ENCODE measurements at regions not wholly inside any gene's neighbourhood (a gene's known extent, or its start where the extent isn't known, plus 50 kb on each side); places are given as distances from the start of the nearest gene placed in this dataset.

GRCh38 chr7:20053334-20054104 is 163.7 kb downstream of the MACC1 start:
- intact Hi-C loops (cut with DNase I) = no loop called here
- no peak for ATAC-seq
- no peak overlapping the region for H3K27ac ChIP-seq (ENCODE audit: low read length)
- 67% methylated on average over 7 of the region's 7 CpGs for WGBS
- DNase-seq = no peak
- no peaks in the 10 kb centered on the region for H3K9me3 ChIP-seq (ENCODE audit: control insufficient read depth, low read length)
- no peaks in the 10 kb centered on the region for H3K27me3 ChIP-seq (ENCODE audit: control insufficient read depth, insufficient read depth)
- H3K4me1 ChIP-seq (ENCODE audit: control insufficient read depth, insufficient read depth, low read length) = no peaks in the 10 kb centered on the region
- no peak overlapping the region for H3K4me3 ChIP-seq (ENCODE audit: low read length)

DNA sequence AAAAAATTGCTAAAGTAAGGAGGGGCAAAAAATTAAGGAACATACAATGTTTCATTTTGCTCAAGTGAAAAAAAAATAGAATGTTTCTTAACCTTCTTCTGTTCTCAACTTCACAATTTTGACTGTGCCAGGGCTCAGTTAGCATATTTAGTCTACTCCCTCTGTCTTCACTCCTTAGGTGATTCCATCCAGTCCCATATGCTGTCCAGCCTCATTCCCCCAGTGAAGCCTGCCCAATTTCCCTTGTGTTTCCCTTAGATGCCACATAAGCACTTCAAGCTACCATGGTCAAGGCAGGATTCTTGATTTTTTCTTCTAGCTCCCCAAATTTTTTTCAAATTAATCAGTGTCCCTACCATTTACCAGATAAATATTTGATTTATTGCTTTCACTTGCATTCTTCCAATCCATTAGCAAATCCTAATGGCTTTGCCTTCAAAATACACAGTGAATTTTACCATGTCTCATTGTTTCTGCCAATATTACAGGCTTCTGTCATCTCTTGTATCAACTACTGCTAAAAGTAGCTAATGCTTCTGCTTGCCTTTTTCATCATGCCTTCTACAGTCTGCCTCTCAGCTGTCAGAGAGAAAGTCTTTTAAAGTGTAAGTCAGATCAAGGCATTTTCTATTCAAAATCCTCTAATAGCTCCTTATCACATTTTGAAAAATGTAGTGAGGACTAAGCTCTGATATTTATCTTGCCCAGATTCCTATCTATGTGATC is 166.8 kb downstream of the MACC1 start:
- DNase-seq (no peak), ATAC-seq (no peak)
- Histone ChIP-seq H3K4me1 (ENCODE audit: control insufficient read depth, insufficient read depth, low read length) (no peaks in the 10 kb centered on the region), H3K27ac (ENCODE audit: low read length) (no peak overlapping the region), H3K4me3 (ENCODE audit: low read length) (no peak overlapping the region), H3K9me3 (ENCODE audit: control insufficient read depth, low read length) (no peaks in the 10 kb centered on the region), H3K27me3 (ENCODE audit: control insufficient read depth, insufficient read depth) (no peaks in the 10 kb centered on the region)
- intact Hi-C loops (cut with DNase I) = no loop called here

DNA sequence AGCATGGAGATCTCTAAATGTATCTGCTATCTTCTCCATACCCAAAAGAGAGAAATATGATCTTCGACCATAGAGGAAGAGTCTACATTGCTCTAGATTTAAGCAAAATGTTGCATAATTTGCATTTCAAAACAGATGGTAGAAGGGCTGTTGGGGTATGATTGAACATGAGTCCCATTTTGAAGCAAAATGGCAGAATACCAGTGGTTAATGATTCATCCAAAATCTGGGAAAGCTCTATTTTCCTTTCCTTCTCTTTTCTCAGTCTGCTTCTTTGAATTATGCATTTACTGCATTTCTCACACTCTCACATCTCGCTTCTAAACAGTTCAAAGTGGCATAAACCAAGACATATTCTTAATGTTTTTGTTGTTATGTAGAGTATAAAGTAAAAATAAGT is 178.5 kb downstream of the MACC1 start:
- no peaks in the 10 kb centered on the region for H3K4me1 ChIP-seq (ENCODE audit: control insufficient read depth, insufficient read depth, low read length)
- H3K9me3 ChIP-seq (ENCODE audit: control insufficient read depth, low read length) = no peaks in the 10 kb centered on the region
- no peak for ATAC-seq
- intact Hi-C loops (cut with DNase I) = no loop called here
- H3K27me3 ChIP-seq (ENCODE audit: control insufficient read depth, insufficient read depth) = no peaks in the 10 kb centered on the region
- 84% methylated on average over 2 of the region's 2 CpGs for WGBS
- H3K4me3 ChIP-seq (ENCODE audit: low read length) = no peak overlapping the region
- H3K27ac ChIP-seq (ENCODE audit: low read length) = no peak overlapping the region
- DNase-seq = no peak

GRCh38 chr7:20035279-20035875 is 181.8 kb downstream of the MACC1 start:
- ATAC-seq (no peak), DNase-seq (no peak)
- 80% methylated on average over 5 of the region's 5 CpGs for WGBS
- no peak overlapping the region for H3K4me3 ChIP-seq (ENCODE audit: low read length)
- no peaks in the 10 kb centered on the region for H3K9me3 ChIP-seq (ENCODE audit: control insufficient read depth, low read length)
- intact Hi-C loops (cut with DNase I) = no loop called here
- H3K27me3 ChIP-seq (ENCODE audit: control insufficient read depth, insufficient read depth) = no peaks in the 10 kb centered on the region
- no peaks in the 10 kb centered on the region for H3K4me1 ChIP-seq (ENCODE audit: control insufficient read depth, insufficient read depth, low read length)
- no peak overlapping the region for H3K27ac ChIP-seq (ENCODE audit: low read length)

DNA sequence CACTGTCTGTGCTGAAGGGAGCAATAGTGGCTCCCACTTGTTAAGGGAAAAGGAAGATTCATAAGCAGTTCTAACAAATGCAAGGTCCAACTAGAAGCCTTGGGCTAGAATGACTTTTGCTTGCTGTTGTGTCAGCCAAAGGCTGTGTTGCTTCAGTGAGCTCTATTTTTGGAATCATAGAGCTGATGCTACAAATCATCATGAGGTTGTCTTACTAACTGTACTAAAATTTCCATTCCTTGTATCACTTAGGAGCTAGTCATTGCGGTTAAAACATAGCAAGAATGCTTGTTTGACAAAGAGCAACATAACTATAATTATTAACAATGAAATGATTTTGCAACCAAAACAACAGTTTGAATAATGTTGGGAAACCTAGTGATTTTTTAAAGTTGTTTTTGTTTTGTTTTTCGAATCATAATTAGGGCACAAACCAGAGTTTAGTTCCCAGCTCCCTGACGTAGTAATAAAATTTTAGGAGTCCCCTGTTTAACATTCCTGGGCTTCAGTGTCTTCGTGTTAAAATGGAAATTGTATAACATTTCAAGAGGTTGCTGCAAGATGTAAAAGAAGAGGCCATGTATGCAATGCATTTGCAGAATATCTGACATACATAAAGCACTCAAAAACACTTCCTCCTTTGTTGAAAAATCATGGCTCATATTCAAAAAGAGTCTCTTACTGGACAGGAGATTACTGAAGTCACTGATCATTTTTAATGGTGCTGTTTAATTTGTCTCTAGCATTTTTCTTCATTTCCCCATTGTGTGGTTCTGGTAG is 183.4 kb downstream of the MACC1 start:
- H3K27ac ChIP-seq (ENCODE audit: low read length) = no peak overlapping the region
- ATAC-seq (no peak), DNase-seq (no peak)
- intact Hi-C loops (cut with DNase I) = no loop called here
- H3K27me3 ChIP-seq (ENCODE audit: control insufficient read depth, insufficient read depth) = no peaks in the 10 kb centered on the region
- WGBS = 75% methylated on average over 4 of the region's 4 CpGs
- H3K4me1 ChIP-seq (ENCODE audit: control insufficient read depth, insufficient read depth, low read length) = no peaks in the 10 kb centered on the region
- H3K4me3 ChIP-seq (ENCODE audit: low read length) = no peak overlapping the region
- no peaks in the 10 kb centered on the region for H3K9me3 ChIP-seq (ENCODE audit: control insufficient read depth, low read length)

GRCh38 chr7:20032741-20033140 is 184.4 kb downstream of the MACC1 start:
- intact Hi-C loops (cut with DNase I) = no loop called here
- no peak overlapping the region for H3K27ac ChIP-seq (ENCODE audit: low read length)
- no peak overlapping the region for H3K4me3 ChIP-seq (ENCODE audit: low read length)

DNA sequence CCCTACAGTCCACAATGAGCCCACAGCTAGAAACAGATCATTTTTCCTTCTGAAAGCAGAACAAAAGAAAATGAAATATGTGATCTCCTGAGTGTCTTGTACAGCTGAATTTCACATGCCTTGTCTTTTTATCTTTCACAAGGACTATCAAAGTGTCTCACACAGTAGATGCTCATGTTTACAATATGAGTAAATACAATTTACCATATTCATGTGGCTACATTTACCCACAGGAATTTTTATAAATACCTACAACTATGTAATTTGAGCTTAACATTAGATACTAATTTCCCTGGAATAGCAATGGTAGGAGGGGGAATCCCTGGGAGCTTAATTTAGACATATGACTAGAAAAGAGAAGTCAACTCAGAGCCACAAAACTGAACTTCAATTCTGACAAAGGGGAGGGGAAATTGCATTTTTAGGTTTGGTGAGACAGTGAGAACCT is 186.2 kb downstream of the MACC1 start:
- Histone ChIP-seq H3K4me1 (ENCODE audit: control insufficient read depth, insufficient read depth, low read length) (no peaks in the 10 kb centered on the region), H3K9me3 (ENCODE audit: control insufficient read depth, low read length) (no peaks in the 10 kb centered on the region), H3K27ac (ENCODE audit: low read length) (no peak overlapping the region), H3K4me3 (ENCODE audit: low read length) (no peak overlapping the region), H3K27me3 (ENCODE audit: control insufficient read depth, insufficient read depth) (no peaks in the 10 kb centered on the region)
- ATAC-seq = no peak
- no peak for DNase-seq
- intact Hi-C loops (cut with DNase I) = no loop called here

More at GRCh38 chr7:20032741-20033140, 184.4 kb downstream of the MACC1 start:
- DNase-seq (no peak), ATAC-seq (no peak)
- H3K9me3 ChIP-seq (ENCODE audit: control insufficient read depth, low read length) = no peaks in the 10 kb centered on the region
- H3K4me1 ChIP-seq (ENCODE audit: control insufficient read depth, insufficient read depth, low read length) = no peaks in the 10 kb centered on the region
- no peaks in the 10 kb centered on the region for H3K27me3 ChIP-seq (ENCODE audit: control insufficient read depth, insufficient read depth)
- 74% methylated on average over 1 of the region's 1 CpG for WGBS

DNA sequence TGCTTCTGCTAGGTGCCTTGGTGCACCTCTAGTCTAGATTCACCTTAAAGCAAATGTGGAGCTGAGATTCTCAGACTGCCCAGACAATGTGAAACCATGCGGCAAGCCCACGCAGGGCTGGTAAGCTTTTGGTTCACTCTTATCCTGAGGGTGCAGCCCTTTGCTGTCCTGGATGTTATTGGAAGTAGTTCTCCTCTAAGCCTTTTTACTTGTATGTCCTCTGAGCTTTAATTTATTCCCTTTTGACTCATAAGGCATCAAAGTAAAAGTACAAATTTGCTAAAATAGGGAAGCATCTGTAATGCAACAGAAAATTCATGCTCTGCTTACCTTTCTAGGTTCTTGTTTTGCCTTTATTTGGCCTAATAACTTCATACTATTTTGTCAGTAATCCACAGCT is 186.8 kb downstream of the MACC1 start:
- DNase-seq = no peak
- Histone ChIP-seq H3K9me3 (ENCODE audit: control insufficient read depth, low read length) (no peaks in the 10 kb centered on the region), H3K27ac (ENCODE audit: low read length) (no peak overlapping the region), H3K4me3 (ENCODE audit: low read length) (no peak overlapping the region), H3K27me3 (ENCODE audit: control insufficient read depth, insufficient read depth) (no peaks in the 10 kb centered on the region), H3K4me1 (ENCODE audit: control insufficient read depth, insufficient read depth, low read length) (no peaks in the 10 kb centered on the region)
- WGBS = 75% methylated on average over 2 of the region's 2 CpGs
- no peak for ATAC-seq
- intact Hi-C loops (cut with DNase I) = no loop called here

- intact Hi-C loops (cut with DNase I) = no loop called here
- H3K27me3 ChIP-seq (ENCODE audit: control insufficient read depth, insufficient read depth) = no peaks in the 10 kb centered on the region
- WGBS = 82% methylated on average over 4 of the region's 4 CpGs
- H3K27ac ChIP-seq (ENCODE audit: low read length) = no peak overlapping the region
- ATAC-seq = no peak
- H3K4me3 ChIP-seq (ENCODE audit: low read length) = no peak overlapping the region
- H3K9me3 ChIP-seq (ENCODE audit: control insufficient read depth, low read length) = no peaks in the 10 kb centered on the region
- no peak for DNase-seq
- H3K4me1 ChIP-seq (ENCODE audit: control insufficient read depth, insufficient read depth, low read length) = no peaks in the 10 kb centered on the region
Observed at GRCh38 chr7:20026762-20027161, 190.4 kb downstream of the MACC1 start.

- WGBS = 14% methylated on average over 1 of the region's 1 CpG
- H3K27me3 ChIP-seq (ENCODE audit: control insufficient read depth, insufficient read depth) = no peaks in the 10 kb centered on the region
Observed at GRCh38 chr7:20021831-20022230, 195.4 kb downstream of the MACC1 start.

DNA sequence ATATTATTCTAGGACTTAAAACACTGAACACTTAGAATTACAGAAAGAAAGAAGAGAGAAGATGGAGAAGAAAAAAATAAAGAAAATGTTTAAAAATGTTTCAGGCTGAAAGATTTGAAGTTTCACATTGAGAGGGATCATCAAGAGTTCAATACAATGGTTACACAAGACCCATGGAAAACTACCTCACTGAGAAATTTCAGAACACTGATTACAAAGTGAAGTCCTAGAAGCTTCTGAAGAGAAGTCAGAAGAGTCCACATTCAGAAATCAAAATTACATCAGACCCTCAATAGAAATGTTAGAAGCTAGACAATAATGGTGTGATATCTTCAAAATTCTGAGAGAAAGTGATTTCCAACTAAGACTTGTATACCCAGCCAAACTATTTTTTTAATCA is 196.1 kb downstream of the MACC1 start:
- no peaks in the 10 kb centered on the region for H3K27me3 ChIP-seq (ENCODE audit: control insufficient read depth, insufficient read depth)
- no peak overlapping the region for H3K27ac ChIP-seq (ENCODE audit: low read length)
- no peak for DNase-seq
- H3K4me1 ChIP-seq (ENCODE audit: control insufficient read depth, insufficient read depth, low read length) = no peaks in the 10 kb centered on the region
- H3K4me3 ChIP-seq (ENCODE audit: low read length) = no peak overlapping the region
- H3K9me3 ChIP-seq (ENCODE audit: control insufficient read depth, low read length) = no peaks in the 10 kb centered on the region
- intact Hi-C loops (cut with DNase I) = no loop called here
- ATAC-seq = no peak

More at GRCh38 chr7:20021831-20022230, 195.4 kb downstream of the MACC1 start:
- no peaks in the 10 kb centered on the region for H3K9me3 ChIP-seq (ENCODE audit: control insufficient read depth, low read length)
- DNase-seq (no peak), ATAC-seq (no peak)
- no peaks in the 10 kb centered on the region for H3K4me1 ChIP-seq (ENCODE audit: control insufficient read depth, insufficient read depth, low read length)
- intact Hi-C loops (cut with DNase I) = no loop called here
- H3K27ac ChIP-seq (ENCODE audit: low read length) = no peak overlapping the region
- no peak overlapping the region for H3K4me3 ChIP-seq (ENCODE audit: low read length)
